BLaER1 treated with 17β-estradiol and CSF1 and Interleukin-3, amounts not matched to agents 10 nM and 100 nM (cell line): ENCODE measurements at regions not wholly inside any gene's neighbourhood (a gene's known extent, or its start where the extent isn't known, plus 50 kb on each side); places are given as distances from the start of the nearest gene placed in this dataset.

Experiments
- H3K27ac ChIP-seq, 11 experiments: shearing (Covaris generic); formaldehyde crosslinking; 2 replicates each; pipeline ENCODE4 v1.8.1; 2022
- H3K27me3 ChIP-seq, 11 experiments: shearing (Covaris generic); formaldehyde crosslinking; 2 replicates each; pipeline ENCODE4 v1.8.1; 2022
- H3K36me3 ChIP-seq, 11 experiments: shearing (Covaris generic); formaldehyde crosslinking; 2 replicates each; pipeline ENCODE4 v1.8.1; 2022
- H3K4me1 ChIP-seq, 10 experiments: shearing (Covaris generic); formaldehyde crosslinking; 2 replicates each; pipeline ENCODE4 v1.8.1; 2022
- H3K4me2 ChIP-seq, 11 experiments: shearing (Covaris generic); formaldehyde crosslinking; 2 replicates each; pipeline ENCODE4 v1.8.1; 2022
- H3K4me3 ChIP-seq, 10 experiments: shearing (Covaris generic); formaldehyde crosslinking; 2 replicates each; pipeline ENCODE4 v1.8.1; 2022
- H3K9ac ChIP-seq, 11 experiments: shearing (Covaris generic); formaldehyde crosslinking; 2 replicates each; pipeline ENCODE4 v1.8.1; 2022
- H3K9me3 ChIP-seq, 11 experiments: shearing (Covaris generic); formaldehyde crosslinking; replicated peaks in 1 of 11; 2 replicates each; pipeline ENCODE4 v1.8.1; 2022
- H4K20me1 ChIP-seq, 11 experiments: shearing (Covaris generic); formaldehyde crosslinking; 2 replicates each; pipeline ENCODE4 v1.8.1; 2022
- Cebpa-rat ChIP-seq, 11 experiments: shearing (Covaris generic); IDR thresholded peaks; 2 replicates each; pipeline ENCODE4 v1.8.1; 2022

DNA sequence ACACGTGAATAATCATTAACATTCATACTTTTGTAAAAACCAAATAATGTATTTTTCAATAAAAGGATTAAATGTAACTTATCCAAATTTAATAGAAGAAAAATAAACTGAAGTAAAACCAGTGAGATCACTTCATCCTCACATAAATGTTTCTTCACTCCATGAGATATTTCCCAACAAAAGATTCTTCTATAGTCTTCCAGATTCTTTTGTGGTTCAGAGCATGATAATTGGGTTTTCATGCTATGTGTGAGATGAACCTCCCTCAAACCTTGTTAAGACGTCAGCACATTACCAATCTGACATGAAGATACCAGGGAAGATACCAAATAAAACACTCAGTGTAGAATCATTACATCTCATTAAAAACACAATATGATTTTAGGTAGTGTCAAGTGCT, 62.9 kb upstream of the OXGR1 start:
- no peak for TF ChIP-seq Cebpa-rat (IDR thresholded peaks at IDR 0.05)
- Histone ChIP-seq H3K9me3 (peaks cover 0 to 8% (median 0%) of the 10 kb centered on the region in 11 experiments; a peak in 2 of 22 replicates), H3K9ac (no peak overlapping the region)

DNA sequence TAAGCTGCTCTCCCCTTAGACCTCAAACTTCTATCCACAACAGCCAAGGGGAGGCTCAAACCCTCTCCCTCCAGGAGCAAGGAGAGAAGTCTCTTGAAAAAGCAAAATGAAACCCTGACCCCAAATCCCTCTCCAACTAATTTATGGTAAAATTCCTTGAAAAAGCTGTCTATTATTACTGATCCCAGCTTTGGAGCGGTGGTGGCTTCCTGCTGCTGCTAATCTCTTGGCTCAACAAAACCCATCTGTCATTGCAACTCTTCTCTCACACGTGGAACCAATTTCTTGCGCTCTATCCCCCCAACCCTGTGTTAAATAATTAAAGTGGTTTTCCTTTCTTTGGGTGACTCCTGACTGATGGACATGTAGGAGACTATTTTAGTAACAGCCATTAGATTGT, 64.1 kb upstream of the OXGR1 start:
- H3K36me3 ChIP-seq: no peaks in the 10 kb centered on the region
- H4K20me1 ChIP-seq: no peaks in the 10 kb centered on the region
- no peak overlapping the region for H3K4me3 ChIP-seq
- no peak for TF ChIP-seq Cebpa-rat (IDR thresholded peaks at IDR 0.05)
- H3K9me3 ChIP-seq: peaks cover 0 to 8% (median 0%) of the 10 kb centered on the region in 11 experiments; a peak in 2 of 22 replicates
- H3K9ac ChIP-seq: no peak overlapping the region
- H3K27ac ChIP-seq: no peak overlapping the region
- H3K27me3 ChIP-seq: no peaks in the 10 kb centered on the region
- no peak overlapping the region for H3K4me2 ChIP-seq
- no peaks in the 10 kb centered on the region for H3K4me1 ChIP-seq

More for the DNA sequence above, 62.9 kb upstream of the OXGR1 start:
- no peaks in the 10 kb centered on the region for H4K20me1 ChIP-seq
- H3K36me3 ChIP-seq: no peaks in the 10 kb centered on the region
- H3K27me3 ChIP-seq: no peaks in the 10 kb centered on the region
- H3K27ac ChIP-seq: no peak overlapping the region
- no peaks in the 10 kb centered on the region for H3K4me1 ChIP-seq
- H3K4me3 ChIP-seq: no peak overlapping the region
- H3K4me2 ChIP-seq: no peak overlapping the region

DNA sequence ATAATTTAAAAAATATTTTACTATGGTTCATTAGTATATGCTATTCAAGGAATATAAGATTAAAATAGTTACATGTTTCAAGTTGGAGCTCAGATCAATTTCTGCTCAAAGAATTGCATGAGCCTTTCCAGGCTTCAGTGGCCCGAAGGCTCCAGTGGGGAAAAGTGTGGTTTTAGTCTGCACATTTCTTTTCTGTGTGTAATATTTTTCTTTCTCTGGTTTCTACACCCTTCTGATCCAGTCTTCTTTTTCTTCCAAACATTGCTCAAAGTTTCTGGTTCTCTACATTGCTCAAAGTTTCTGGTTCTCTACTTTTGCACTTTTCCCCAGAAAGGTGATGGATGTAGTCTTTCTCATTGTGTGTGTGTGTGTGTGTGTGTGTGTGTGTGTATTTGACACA, 64.7 kb upstream of the OXGR1 start:
- Histone ChIP-seq H4K20me1 (no peaks in the 10 kb centered on the region), H3K4me3 (no peak overlapping the region), H3K4me2 (no peak overlapping the region), H3K27ac (no peak overlapping the region), H3K4me1 (no peaks in the 10 kb centered on the region), H3K9me3 (peaks cover 0 to 8% (median 0%) of the 10 kb centered on the region in 11 experiments; a peak in 2 of 22 replicates), H3K36me3 (no peaks in the 10 kb centered on the region), H3K27me3 (no peaks in the 10 kb centered on the region), H3K9ac (no peak overlapping the region)
- TF ChIP-seq Cebpa-rat (IDR thresholded peaks at IDR 0.05): no peak

DNA sequence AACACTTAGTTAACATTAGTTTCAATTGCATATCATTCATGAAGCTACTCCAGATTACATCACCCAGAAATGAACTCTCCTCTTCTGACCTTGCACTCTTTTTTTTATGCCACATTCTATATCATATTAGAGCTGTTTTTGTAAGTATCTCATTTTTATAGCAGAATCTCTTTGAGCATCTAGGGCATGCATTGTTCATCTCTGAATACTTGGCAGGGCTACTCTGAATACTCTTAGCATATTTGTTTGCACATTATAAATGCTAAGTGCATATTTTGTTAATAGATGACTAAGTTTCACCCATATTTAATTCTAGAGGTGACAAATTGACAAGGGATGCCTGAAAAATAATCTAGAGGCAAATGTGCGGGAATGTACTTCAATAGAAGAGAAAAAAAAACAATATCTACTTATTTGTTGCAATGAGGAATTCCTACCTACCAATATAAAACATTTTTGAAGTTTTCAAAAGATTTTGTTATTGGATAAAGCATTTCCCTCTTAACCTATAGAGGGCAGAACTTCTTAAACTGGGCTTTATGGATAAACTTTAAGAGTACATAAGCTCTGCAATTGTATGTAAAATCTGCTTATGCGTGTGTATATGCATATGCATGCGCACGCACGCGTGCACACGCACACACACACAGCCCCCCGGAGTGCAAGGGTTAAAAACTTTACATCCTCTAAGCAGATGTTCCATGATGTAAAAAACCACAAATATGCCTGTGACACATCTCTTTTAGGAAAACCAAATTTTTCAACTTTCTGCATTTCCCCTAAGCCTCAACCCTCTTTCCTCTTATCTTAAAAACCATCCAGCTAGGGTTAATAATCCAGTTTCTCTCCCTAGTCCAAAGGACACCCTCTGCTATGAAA, 73.0 kb upstream of the OXGR1 start:
- Histone ChIP-seq H4K20me1 (no peaks in the 10 kb centered on the region), H3K4me2 (peak overlapping the region in 9 of 11 experiments; percentile 9 to 51 (median 27); a peak in 10 of 22 replicates), H3K9me3 (no peaks in the 10 kb centered on the region), H3K27me3 (no peaks in the 10 kb centered on the region), H3K4me1 (peaks cover 0 to 9% (median 8%) of the 10 kb centered on the region in 10 experiments; a peak in 10 of 20 replicates), H3K4me3 (no peak overlapping the region), H3K9ac (no peak overlapping the region), H3K27ac (no peak overlapping the region), H3K36me3 (no peaks in the 10 kb centered on the region)
- TF ChIP-seq Cebpa-rat (IDR thresholded peaks at IDR 0.05): no peak

DNA sequence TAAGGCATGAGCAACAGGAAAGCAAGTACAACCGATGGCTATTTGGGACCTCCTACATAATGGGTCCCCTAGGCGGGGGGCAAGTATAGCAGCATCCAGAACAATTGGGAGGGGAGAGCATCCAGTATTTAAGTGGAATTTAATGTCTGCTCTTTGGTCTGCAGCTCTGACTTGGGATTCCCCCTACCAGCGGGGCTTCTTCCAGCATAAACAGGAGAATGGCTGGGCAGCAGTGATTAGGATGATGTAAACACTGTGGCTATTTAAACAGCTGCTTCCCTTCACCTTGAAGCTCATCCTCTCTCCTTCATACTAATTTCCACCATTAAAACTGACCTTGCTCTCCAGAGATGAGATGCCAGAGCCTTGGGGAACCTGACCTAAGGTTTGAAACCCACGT, 73.9 kb upstream of the OXGR1 start:
- H3K4me1 ChIP-seq: peaks cover 0 to 9% (median 8%) of the 10 kb centered on the region in 10 experiments; a peak in 10 of 20 replicates
- no peaks in the 10 kb centered on the region for H3K36me3 ChIP-seq
- TF ChIP-seq Cebpa-rat (IDR thresholded peaks at IDR 0.05): no peak
- peak overlapping the region in 8 of 11 experiments; percentile 9 to 51 (median 28); a peak in 9 of 22 replicates for H3K4me2 ChIP-seq
- H3K27me3 ChIP-seq: no peaks in the 10 kb centered on the region
- no peak overlapping the region for H3K9ac ChIP-seq
- H4K20me1 ChIP-seq: no peaks in the 10 kb centered on the region
- H3K27ac ChIP-seq: no peak overlapping the region
- H3K9me3 ChIP-seq: peaks cover 0 to 3% (median 2%) of the 10 kb centered on the region in 11 experiments; a peak in 12 of 22 replicates
- H3K4me3 ChIP-seq: no peak overlapping the region

DNA sequence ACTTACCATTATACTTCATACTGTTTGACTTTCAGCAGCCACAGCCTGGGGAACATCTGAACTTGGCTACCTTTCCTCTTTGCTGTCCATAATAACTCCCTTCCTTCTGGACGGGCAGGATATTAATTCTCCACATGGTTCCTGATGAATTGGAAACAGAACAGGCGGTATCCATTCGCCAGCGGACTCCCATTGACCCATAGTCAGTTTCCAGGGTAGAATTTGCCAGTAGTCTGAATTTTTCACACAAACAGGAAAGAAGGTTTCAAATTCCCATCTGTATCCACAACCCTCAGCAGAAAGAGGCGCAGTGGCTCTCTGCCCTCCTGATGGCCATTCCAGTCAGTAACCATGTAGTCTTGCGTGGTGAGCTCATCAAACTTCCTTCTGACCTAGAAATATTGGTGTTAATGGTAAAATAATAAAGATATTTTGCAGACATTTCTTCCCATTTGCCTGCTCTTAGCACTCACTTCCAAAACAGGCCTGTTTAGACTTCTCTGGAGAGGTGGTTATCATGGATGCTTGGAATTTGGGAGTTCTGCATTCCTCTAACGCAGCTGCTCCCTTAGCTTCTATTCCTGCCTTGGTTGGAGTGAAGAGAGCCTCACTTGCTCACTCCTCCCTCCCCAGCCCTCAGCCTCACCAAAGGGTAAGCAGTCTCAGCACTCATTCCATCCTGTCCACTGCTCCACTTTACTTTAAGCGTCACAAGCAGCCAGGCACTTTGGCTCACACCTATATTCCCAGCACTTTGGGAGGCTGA, 75.0 kb upstream of the OXGR1 start:
- peaks cover 9 to 14% (median 13%) of the 10 kb centered on the region in 11 experiments; a peak in 21 of 22 replicates for H3K9me3 ChIP-seq
- H3K27me3 ChIP-seq: no peaks in the 10 kb centered on the region
- H3K4me1 ChIP-seq: peaks cover 0 to 9% (median 8%) of the 10 kb centered on the region in 10 experiments; a peak in 10 of 20 replicates
- H3K4me3 ChIP-seq: no peak overlapping the region
- no peak for TF ChIP-seq Cebpa-rat (IDR thresholded peaks at IDR 0.05)
- no peaks in the 10 kb centered on the region for H4K20me1 ChIP-seq
- H3K27ac ChIP-seq: no peak overlapping the region
- H3K4me2 ChIP-seq: no peak overlapping the region
- H3K36me3 ChIP-seq: no peaks in the 10 kb centered on the region
- no peak overlapping the region for H3K9ac ChIP-seq

DNA sequence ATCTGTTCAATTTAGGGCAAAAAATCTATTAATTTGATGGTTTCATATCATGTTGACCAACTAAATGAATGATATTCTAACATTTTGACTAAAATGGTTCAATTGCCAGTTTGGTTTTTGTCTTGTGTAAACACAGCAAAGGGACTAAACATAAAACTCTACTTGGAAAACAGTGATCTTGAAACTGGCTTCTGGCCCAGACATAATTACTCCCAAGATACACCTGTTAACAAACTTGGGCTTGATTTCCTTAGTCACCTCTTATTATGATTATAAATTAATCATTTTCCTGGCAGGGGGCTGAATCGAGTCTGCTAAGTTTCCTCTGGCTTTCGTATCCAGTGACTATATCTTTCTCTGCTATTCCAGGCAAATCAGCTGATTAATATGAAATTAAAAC, 78.0 kb upstream of the OXGR1 start:
- H3K4me2 ChIP-seq: no peak overlapping the region
- H4K20me1 ChIP-seq: no peaks in the 10 kb centered on the region
- H3K36me3 ChIP-seq: no peaks in the 10 kb centered on the region
- H3K9me3 ChIP-seq: peaks cover 23 to 32% (median 30%) of the 10 kb centered on the region in 11 experiments
- H3K4me1 ChIP-seq: peaks cover 5 to 21% (median 14%) of the 10 kb centered on the region in 10 experiments; a peak in 16 of 20 replicates
- H3K9ac ChIP-seq: no peak overlapping the region
- no peaks in the 10 kb centered on the region for H3K27me3 ChIP-seq
- H3K27ac ChIP-seq: no peak overlapping the region
- H3K4me3 ChIP-seq: no peak overlapping the region
- TF ChIP-seq Cebpa-rat (IDR thresholded peaks at IDR 0.05): no peak

DNA sequence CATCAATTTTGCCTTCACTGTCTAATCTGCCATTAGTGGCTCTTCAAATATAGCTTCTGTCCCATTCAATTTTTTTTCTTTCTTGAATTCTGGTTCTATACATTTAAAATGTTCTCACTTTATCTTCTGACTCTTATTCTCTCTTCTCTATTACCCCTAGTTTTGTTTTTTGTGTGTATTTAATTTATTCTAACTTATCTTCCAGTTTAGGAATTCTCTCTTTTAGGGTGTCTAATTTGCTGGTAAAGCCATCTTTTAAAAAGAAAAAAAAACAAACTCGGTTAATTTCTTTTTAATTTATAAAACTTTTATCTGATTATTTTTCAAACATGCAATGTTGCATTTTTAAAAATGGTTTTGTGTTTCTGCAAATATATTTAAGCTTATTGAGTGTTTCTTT, 80.3 kb upstream of the OXGR1 start:
- Histone ChIP-seq H3K36me3 (no peaks in the 10 kb centered on the region), H3K4me1 (peaks cover 0 to 24% (median 10%) of the 10 kb centered on the region in 10 experiments; a peak in 14 of 20 replicates), H3K27ac (no peak overlapping the region)

DNA sequence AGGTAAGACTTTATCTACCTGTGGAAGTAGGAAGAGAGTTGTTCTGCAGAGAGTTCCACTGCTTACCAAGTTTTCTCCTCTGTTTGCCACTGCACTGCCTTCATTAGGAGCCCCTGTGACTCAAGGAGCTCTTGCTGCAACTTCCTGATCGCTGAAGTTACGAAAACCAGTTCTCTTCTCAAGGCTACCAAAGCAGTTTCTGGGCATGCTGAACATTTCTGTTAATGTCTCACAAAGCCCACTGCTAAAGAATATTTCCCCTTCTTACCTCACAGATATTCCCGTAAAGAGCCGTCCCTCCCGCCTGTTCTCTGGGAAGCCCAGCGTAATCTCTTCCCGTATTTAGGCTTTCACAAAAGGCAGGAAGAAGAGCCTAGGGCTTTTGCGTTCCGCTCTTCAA, 82.6 kb upstream of the OXGR1 start:
- Histone ChIP-seq H3K36me3 (no peaks in the 10 kb centered on the region), H3K4me3 (no peak overlapping the region; a peak in 1 of 20 replicates), H3K9me3 (peaks cover 23 to 36% (median 30%) of the 10 kb centered on the region in 11 experiments), H3K4me1 (peaks cover 0 to 24% (median 10%) of the 10 kb centered on the region in 10 experiments; a peak in 14 of 20 replicates), H4K20me1 (no peaks in the 10 kb centered on the region), H3K4me2 (peak overlapping the region in 7 of 11 experiments; percentile 0 to 82 (median 66); a peak in 13 of 22 replicates), H3K27ac (peak overlapping the region in 5 of 11 experiments; percentile 31 to 73 (median 49); a peak in 8 of 22 replicates), H3K9ac (peak overlapping the region in 1 of 11 experiments; percentile 48; a peak in 1 of 22 replicates), H3K27me3 (no peaks in the 10 kb centered on the region)
- no peak for TF ChIP-seq Cebpa-rat (IDR thresholded peaks at IDR 0.05)

More for the DNA sequence above, 80.3 kb upstream of the OXGR1 start:
- H3K9ac ChIP-seq: no peak overlapping the region
- no peak for TF ChIP-seq Cebpa-rat (IDR thresholded peaks at IDR 0.05)
- no peaks in the 10 kb centered on the region for H4K20me1 ChIP-seq
- peaks cover 23 to 36% (median 30%) of the 10 kb centered on the region in 11 experiments for H3K9me3 ChIP-seq
- H3K4me3 ChIP-seq: no peak overlapping the region
- H3K27me3 ChIP-seq: no peaks in the 10 kb centered on the region
- no peak overlapping the region for H3K4me2 ChIP-seq
